GM19372 (cell line): ENCODE measurements at regions not wholly inside any gene's neighbourhood (a gene's known extent, or its start where the extent isn't known, plus 50 kb on each side); places are given as distances from the start of the nearest gene placed in this dataset.

ENCODE experiments used
- ATAC-seq: cut with Tn5 transposase; IDR thresholded peaks from one replicate; pipeline ENCODE4 v1.9.1; 2021; ENCODE audit warnings: mild to moderate bottlenecking, low read depth, moderate library complexity; ENCODE audit not compliant: unreplicated experiment

DNA sequence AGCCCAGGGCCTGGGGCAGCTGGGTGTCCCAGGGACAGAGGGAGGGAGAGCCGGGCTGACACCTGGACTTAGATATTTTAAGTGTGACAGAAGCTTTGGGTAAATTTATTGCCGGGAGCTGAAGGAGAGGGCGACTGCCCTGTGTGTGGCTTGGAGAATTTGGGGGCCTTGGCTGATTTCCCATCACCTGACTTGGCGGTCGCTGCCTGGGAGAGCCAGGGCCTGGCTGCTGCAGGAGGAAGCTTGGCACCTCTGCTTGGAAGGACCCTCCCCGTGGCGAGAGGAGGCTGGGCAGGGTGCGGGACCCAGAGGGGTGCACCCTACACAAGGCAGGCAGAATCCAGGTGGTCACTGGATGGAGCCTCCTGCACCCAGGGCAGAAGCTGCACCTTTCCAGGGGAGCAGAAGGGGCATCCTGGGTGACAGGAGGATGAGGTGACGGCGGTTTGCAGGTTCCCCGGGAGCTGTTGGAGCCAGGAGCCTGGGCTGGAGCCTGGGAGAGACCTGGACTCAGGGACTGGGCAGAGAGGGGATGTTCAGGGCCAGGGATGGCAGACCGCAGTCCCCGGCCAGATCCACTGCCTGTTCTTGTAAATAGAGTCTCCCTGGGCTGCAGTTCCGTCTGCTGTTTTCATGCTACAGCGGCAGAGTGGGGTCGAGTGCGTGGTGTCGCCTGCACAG is 72.0 kb downstream of the RGS12 start:
- ATAC-seq: no peak

GRCh38 chr4:3365326-3365725 is 72.5 kb downstream of the RGS12 start:
- ATAC-seq: no peak

DNA sequence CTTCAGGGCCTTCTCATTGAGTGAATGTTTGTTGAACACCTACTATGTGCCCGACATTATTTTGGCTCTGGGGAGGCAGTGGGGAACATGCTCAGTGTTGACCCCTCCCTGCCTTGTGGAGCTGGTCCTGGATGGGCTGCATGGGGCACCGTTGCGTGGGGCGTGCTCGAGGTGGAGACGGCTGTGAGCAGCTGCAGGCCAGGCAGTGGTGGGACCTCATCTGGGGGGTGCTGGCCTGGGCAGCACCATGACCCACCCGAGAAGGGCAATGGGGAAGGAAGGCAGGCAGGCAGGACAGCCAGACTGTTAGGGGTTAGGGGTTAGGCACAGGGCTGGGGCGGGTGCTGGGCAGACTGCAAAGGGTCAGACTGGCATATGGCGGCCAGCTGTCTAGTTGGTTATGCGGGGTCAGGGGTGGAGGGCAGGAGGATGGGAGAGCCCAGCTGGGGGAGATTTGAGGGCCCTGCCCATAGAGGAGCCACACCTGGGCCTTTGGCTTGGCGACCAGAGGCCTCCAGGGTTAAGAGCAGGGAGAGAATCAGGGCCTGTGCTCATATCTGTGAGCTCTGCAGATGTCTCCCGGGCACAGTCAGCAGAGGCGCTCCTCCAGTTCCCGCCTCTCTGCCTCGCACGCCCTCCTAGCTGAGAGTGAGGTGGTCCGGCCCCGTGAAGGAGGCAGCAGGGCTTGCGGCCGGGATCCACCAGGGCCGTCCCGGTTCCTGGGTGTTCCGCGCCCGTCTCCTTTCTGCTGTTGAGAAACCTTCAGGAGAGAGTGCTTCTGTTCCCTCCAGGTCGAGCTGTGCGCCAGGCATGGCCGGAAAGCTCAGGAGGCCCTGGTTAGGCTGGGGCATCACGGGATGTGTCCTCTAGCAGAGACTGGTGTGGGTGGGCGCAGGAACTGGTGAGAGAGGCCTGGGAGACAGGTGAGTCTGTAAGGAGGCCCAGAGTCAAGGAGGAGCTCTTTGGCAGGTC is 73.3 kb downstream of the RGS12 start:
- ATAC-seq: no peak

DNA sequence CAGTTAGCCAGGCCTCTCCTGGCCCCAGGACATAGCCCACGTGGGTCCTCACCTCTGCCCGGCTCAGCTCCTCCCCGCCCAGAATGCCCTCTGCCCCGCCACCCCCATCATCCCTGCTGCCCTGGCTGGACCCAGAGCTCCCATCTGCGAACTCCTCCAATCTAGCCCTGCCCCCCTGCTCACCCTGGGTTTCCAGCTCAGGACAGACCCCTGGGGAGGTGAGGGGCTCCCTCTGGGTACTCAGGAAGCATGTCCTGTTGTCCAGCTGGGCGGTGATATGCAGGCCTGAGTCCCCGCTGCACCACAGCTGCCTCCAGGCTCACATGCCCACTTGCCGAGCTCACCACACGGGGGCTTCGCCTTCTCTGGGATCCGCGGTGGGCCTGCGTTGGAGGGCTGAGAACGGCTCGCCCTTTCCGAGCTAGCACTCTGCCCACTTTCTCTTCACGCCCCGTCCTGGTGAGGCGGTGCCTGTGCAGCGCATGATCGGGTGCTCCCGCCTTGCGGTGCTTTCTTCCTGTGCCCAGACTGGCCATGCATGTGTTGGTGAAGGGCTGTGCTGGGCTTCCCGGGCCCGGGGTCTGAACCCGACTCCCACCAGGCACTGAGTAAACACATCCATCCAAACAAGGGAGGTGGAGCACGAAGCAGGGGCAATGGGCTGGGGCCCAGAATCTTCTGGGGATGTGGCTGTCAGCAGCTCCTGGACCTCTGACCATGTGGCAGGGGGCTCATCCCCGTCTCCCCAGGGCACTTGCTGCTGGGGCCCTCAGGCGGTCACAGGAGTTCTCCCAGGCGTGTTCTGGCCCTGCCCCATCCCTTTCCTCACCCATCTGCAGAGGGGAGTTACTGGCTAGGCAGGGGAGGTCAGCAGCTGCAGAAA is 74.3 kb downstream of the RGS12 start:
- no peak for ATAC-seq

DNA sequence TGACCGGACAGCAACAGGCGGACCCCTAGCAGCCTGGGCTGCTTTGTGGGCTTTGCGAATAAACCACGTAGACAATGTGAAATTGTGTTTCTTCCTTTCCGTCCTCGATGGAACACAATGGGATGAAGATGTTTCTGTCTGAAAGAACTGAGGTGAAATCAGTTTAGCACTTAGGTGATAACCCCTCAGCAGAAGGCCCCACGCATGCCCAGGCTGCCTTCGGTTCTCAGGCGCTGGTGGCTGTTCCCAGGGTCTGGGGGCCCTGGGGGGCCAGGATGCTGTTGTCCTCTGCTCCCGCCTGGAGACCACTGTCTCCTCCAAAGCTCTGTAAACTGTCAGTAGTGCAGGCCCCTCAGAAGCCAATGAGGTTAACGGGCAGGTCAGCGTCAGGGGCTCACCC is 73.9 kb upstream of the HGFAC start:
- no peak for ATAC-seq

DNA sequence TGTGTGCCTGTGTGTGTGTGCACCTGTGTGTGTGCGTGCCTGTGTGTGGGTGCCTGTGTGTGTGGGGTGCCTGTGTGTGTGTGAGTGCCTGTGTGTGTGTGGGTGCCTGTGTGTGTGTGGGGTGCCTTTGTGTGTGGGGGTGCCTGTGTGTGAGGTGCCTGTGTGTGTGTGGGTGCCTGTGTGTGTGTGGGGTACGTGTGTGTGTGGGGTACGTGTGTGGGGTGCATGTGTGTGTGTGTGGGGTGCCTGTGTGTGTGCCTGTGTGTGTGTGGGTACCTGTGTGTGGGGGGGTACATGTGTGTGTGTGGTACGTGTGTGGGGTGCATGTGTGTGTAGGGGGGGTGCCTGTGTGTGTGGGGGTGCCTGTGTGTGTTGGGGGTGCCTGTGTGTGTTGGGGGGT is 73.4 kb upstream of the HGFAC start:
- no peak for ATAC-seq

DNA sequence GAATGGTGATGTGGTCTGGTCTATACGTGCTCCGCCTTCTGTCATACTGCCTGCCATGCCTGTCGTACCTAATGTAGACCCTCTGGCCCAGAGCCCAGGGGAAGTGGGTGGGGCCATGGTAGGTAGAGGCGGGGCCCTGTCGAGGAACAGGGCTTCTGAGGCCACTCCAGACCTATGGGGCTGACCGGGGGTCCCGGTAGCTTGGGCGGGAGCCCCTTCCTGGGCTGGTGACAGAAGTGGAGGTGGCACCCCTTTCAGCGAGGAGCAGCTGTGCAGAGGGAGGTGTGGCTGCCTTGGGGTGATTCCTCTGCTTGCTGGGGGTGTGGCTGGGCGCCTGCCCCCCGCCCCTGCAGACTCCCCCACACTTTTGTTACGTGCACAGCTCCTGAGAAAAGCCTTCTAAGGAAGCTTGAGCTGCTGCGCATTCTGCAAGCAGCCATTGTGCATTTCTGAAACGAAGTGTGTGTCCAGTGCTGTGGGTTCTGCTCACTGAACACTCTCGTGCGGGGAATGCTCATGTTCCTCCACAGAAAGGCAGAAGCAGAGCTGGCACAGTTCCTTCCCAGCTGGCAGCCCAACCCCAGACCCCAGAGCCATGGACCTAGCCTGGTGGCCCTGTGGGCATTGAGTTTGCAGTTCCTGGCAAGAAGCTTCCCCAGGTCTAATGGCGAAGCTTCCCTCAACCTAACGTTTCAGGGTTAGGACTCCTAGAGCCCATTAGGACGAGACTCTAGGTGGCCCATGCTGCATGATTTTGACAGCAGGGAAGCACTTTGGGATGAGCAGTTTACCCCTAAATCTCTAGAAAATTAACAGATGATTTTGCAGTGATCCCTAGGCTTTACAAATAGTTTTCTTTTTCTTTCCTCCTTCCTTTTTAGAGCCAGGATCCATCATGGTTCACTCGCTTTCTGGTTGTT is 72.7 kb upstream of the HGFAC start:
- no peak for ATAC-seq

- ATAC-seq: no peak
Measured at GRCh38 chr4:3369781-3370674, 71.7 kb upstream of the HGFAC start.

DNA sequence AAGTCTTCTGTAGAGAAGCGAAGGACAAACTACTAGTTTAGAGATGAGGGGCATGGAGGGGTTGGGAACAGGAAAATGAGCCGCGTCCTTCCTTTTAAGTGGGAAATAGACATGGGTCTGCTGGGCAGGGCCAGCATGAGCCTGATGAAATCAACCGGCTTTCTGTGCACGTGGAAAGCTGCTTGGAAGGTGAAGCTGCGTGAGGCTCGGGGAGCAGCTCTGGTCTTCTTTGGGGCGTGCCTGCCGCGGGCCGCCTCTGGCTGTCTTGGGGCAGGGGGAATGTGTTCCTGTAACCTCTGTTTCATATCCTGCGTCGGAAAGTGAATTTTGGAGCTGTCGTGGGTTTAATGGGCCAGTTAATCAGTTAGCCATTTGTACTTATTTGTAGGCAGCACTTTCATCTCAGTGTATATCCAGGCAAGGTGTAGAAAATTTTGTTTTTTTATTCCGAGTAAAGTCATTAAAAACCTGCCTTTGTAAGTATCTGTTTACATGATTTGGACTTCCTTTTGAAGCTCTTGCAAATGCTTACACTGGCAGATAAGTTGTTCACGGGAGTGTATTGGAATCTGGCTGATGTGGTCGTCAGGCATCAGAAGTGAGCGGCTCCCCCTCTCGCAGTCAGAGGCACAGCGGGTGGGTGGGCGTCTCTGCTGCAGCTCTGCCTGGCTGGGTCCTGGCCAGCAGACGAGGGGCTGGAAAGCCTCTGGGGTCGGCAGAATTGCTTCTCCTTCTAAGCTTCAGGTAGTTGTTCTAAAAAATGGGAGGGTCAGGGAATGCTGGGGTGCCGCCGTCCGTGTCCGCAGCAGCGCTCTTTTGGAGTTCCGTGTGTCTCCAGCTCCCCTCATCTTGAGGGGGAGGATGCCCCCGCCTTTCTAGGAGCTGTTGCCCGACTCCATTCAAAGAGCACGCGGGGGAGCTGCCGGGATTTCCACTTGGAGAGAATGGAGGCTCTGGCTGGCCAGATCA is 70.5 kb upstream of the HGFAC start:
- ATAC-seq: no peak

- ATAC-seq: no peak
Measured at GRCh38 chr4:3372264-3372932, 69.4 kb upstream of the HGFAC start.

- ATAC-seq: no peak
Measured at GRCh38 chr4:3372933-3373465, 68.8 kb upstream of the HGFAC start.

DNA sequence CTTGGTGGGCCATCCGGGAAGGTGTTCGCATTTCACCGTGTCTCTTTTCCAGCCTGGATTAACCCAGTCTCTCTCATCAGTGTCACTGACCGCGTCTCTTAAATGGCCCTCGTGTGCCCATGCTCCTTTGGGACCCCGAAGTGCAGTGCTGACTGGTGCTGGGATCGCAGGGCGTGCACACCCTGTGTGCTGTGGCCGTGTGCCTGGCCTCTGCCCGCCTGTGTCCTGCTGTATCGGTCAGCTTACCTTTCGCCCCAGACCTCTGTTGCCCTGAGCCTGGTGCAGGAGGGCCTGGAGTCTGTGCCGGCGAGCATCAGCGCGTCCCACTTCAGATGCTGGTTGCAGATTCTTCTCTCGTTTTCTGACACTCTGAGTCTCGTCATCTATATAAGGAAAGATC is 68.3 kb upstream of the HGFAC start:
- ATAC-seq: no peak

GRCh38 chr4:3374011-3374645 is 67.6 kb upstream of the HGFAC start:
- no peak for ATAC-seq

GRCh38 chr4:3374667-3375066 is 67.1 kb upstream of the HGFAC start:
- no peak for ATAC-seq

DNA sequence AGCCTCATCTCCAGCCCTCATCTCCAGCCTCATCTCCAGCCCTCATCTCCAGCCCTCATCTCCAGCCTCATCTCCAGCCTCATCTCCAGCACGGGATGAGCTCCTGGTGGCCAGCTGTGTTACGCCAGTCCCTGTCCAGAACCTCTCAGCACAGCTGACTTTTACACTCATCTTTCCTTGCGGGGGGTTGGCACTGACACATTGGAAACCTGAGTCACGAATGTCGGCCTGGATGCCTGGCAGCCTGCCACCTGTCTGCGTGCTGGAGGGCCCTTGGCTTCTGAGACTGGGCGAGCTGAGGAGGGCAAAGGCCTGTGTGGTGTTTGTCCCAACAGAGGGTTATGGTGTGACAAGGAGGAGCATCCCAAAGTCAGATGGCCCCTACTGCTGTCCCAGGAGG is 66.1 kb upstream of the HGFAC start:
- no peak for ATAC-seq

GRCh38 chr4:3376266-3376665 is 65.5 kb upstream of the HGFAC start:
- no peak for ATAC-seq
